NCI-H345 (cell line): ENCODE measurements at regions not wholly inside any gene's neighbourhood (a gene's known extent, or its start where the extent isn't known, plus 50 kb on each side); places are given as distances from the start of the nearest gene placed in this dataset.

Experiments used
- DNase-seq: peaks from one replicate; lab custom pipeline; 2025; lab: John Stamatoyannopoulos, UW

DNA sequence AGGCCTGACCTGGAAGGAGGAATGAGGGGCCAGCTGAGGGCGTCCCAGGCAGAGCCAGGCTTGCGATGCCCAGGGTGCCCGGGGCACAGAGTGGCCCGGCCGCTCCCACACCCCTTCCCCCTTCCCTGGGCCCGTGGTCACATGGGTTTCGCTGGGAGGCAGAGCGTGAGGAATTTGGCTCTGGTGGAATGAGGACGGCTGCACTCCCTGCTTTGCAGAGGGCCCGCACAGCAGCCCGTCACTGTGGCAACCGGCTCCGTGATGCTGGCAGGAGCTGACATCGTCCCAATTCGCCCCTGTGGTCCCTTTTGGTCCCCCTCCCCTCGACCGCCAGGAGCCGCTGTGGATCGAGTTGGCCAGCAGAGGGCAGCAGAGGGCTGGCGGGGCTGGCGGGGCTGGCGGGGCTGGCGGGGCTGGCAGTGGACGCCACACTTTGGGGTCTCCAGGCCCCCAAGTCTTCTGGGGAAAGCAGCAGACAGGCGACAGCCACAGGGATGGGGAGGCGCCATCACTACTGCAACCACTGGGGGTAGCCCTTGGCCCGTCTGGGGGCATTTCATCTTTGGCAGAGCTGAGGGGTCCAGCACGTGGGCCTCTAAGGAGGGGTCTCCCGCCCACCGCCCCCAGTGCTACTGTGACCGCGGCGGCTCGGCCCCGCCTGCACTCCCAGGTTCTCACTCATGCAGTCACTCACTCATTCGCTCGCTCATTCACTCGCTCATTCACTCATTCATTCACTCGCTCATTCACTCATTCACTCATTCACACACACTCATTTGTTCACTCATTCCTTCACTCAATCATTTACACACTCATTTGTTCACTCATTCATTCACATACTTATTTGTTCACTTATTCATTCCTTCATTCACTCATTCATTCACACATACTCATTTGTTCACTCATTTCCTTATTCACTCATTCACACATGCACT is 49.7 kb upstream of the BHLHE23 start:
- DNase-seq = peak; percentile 52
